LNCaP clone FGC (cell line): ENCODE measurements at regions not wholly inside any gene's neighbourhood (a gene's known extent, or its start where the extent isn't known, plus 50 kb on each side); places are given as distances from the start of the nearest gene placed in this dataset.
"Not testable (repeated sequence)": the region's sequence is repeated elsewhere in the genome, so short reads cannot be mapped to it uniquely, and the experiment has no call there.

Experiments
- DNase-seq: peaks from one replicate; pipeline ENCODE4 v3.0.0-alpha.2; 2011; ENCODE audit warnings: low read depth
- H3K4me3 ChIP-seq: 2 replicates; pipeline ENCODE4 v1.5.1; 2011; ENCODE audit warnings: mild to moderate bottlenecking, low read depth, low read length, control low read depth
- TF ChIP-seq, protein P1 (sequence below): IDR thresholded peaks from 2 replicates; pipeline ENCODE4 v1.5.1; 2012; ENCODE audit warnings: mild to moderate bottlenecking; ENCODE audit not compliant: control insufficient read depth, insufficient read depth; ENCODE audit errors: extremely low read depth

DNA sequence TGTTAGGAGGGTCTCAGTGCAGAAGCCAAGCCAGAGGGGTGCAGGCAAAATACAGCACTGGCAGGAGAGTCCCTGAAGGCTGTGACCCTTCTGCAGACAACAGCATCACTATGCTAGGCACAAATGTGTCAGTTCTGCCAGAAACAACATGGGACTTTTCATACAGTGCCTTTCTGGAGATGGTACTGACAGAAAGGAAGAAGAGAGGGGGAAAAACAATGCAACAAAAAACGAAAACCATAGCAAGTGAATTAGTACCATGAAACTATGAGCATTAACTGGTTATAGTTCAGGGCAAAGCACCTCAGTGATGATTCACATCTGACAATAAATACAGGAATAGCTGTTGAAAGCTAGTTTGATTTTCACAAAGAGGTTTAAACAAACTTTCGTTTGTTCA, 140.8 kb upstream of the NBPF11 start:
- TF ChIP-seq, protein P1, sequence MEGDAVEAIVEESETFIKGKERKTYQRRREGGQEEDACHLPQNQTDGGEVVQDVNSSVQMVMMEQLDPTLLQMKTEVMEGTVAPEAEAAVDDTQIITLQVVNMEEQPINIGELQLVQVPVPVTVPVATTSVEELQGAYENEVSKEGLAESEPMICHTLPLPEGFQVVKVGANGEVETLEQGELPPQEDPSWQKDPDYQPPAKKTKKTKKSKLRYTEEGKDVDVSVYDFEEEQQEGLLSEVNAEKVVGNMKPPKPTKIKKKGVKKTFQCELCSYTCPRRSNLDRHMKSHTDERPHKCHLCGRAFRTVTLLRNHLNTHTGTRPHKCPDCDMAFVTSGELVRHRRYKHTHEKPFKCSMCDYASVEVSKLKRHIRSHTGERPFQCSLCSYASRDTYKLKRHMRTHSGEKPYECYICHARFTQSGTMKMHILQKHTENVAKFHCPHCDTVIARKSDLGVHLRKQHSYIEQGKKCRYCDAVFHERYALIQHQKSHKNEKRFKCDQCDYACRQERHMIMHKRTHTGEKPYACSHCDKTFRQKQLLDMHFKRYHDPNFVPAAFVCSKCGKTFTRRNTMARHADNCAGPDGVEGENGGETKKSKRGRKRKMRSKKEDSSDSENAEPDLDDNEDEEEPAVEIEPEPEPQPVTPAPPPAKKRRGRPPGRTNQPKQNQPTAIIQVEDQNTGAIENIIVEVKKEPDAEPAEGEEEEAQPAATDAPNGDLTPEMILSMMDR: no peak
- no peak for DNase-seq
- H3K4me3 ChIP-seq: no peak overlapping the region

DNA sequence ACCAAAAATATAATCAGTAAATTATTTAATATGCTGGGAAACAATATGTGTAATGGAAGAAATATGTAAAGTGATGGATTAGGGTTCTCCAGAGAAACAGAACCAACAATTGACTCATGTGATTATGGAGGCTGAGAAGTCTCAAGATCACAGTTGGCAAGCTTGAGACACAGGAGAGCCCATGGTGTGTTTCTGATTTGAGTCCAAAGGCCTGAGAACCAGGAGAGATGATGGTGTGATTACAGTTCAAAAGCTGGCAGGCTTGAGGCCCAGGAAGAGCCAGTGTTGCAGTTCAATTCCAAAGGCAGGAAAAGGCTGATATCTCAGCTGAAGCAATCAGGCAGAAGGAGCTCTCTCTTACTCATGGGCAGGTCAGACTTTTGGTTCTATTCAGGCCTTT, 138.8 kb upstream of the NBPF11 start:
- TF ChIP-seq, protein P1: no peak
- no peak overlapping the region for H3K4me3 ChIP-seq
- no peak for DNase-seq

DNA sequence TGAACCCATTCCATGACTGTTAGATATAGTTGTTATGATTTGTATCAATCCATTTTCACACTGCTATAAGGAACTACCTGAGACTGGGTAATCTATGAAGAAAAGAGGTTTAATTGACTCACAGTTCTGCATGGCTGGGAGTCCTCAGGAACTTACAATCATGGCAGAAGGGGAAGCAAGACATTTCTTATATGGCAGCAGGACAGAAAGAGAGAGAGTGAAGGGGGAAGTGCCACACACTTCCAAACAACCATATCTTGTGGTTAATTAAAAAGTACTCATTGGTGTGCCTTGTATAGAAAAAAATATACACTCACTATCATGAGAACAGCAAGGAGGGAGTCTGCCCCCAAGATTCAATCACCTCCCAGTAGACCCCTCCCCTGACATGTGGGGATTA, 137.6 kb upstream of the NBPF11 start:
- TF ChIP-seq, protein P1: no peak
- H3K4me3 ChIP-seq: no peak overlapping the region
- DNase-seq: no peak

DNA sequence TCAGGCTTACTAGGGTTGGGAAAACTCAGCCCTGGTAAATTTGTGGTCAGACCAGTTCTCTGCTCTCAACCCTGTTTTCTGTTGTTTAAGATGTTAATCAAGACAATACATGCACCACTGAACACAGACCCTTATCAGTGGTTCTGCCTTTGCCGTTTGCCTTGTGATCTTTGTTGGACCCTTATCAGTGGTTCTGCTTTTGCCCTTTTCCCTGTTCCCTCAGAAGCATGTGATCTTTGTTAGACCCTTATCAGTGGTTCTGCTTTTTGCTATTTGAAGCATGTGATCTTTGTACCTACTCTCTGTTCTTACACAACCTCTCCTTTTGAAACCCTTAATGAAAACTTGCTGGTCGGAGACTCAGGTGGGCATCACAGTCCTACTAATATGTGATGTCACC, 133.9 kb upstream of the NBPF11 start:
- not testable (repeated sequence) for DNase-seq, H3K4me3 ChIP-seq

DNA sequence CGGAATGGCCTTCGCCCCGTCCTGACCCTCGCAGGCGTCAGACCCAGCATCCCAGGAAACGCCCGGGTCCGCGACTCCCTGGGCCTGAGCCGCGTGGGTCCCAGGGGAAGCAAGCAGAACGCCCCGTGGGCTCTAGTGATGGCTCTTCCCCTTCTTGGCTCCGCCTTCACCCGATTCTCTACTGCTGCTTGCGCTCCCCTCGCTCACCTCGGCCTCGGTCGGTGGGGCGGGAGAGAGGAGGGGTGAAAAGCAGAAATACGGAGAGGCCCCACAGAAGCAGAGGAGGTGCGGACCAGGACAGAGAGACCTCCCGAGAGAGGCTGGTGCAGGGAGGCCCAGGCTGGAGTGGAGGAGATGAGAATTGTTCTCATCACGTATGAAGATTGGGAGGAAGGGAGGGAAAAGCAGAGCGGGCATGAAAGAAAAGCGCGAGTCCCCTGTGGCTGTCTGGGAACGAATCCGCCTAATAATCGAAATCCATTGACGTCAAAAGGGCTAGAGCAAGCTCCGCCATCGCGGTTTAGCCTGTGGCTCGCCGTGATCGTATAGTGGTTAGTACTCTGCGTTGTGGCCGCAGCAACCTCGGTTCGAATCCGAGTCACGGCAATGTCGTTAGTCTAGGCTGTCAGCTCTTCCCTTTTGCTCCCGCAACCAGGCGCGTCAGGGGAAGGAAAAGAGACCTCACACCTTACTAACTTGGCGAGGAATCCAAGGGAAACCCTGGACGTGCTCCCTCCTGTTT, 128.9 kb upstream of the NBPF11 start:
- DNase-seq, H3K4me3 ChIP-seq: not testable (repeated sequence)

DNA sequence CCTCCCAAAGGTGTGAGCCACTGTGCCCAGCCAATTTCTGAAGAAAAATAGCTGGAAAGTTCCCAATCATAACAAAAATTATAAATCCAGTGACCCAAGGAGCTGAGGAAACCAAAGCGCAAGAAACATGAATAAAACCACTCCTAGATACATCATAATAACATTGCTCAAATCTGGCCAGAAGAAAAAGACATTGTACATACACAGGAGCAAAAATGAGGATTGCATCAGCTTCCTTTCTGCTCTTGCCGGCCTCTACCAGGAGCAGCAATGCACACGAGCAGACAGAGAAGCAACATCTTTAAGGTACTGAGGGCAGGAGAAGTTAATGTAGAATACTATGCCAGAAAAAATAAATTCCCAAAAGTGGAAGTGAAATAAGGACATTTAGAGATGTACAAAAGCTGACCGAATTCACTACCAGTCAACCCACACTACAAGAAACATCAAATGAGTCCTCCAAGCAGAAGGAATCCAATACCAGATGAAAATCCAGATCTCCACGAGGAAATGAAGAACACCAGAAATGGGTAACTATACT, 127.0 kb upstream of the NBPF11 start:
- not testable (repeated sequence) for DNase-seq, H3K4me3 ChIP-seq

DNA sequence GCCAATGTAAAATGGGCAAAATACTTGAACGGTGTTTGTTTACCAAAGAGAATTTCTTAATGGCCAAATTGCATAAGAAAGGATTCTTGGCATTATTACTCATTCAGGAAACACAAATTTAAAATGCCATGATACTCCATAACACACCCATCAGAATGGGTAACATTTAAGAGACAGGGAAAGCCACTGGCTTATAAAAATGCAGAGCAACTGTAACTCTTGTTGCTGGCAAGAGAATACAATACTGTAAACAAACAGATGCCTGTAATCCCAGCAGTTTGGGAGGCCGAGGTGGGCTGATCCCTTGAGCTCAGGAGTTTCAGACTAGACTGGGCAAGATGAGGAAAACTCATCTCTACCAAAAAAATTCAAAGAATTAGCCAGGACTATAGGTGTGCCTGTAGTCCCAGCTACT, 125.8 kb upstream of the NBPF11 start:
- DNase-seq, H3K4me3 ChIP-seq: not testable (repeated sequence)

DNA sequence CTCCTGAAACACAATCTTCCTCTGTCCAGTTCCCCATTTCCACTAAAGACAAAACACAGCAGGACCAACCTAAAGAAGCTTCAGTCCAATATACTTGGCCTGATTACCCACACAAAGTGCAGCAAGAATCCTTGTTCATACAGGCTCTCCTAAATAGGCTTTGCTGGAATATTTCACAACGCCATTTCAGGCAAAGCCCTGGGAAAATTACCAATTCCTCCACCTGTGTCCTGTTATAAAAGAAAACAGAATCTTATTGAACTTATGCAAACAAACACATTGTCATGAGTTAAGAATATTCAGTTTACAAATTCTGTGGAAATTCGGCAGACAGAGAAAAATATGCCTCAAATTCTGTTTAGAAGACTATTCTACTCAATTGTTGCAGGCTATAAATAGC, 115.0 kb upstream of the NBPF11 start:
- not testable (repeated sequence) for DNase-seq, H3K4me3 ChIP-seq

DNA sequence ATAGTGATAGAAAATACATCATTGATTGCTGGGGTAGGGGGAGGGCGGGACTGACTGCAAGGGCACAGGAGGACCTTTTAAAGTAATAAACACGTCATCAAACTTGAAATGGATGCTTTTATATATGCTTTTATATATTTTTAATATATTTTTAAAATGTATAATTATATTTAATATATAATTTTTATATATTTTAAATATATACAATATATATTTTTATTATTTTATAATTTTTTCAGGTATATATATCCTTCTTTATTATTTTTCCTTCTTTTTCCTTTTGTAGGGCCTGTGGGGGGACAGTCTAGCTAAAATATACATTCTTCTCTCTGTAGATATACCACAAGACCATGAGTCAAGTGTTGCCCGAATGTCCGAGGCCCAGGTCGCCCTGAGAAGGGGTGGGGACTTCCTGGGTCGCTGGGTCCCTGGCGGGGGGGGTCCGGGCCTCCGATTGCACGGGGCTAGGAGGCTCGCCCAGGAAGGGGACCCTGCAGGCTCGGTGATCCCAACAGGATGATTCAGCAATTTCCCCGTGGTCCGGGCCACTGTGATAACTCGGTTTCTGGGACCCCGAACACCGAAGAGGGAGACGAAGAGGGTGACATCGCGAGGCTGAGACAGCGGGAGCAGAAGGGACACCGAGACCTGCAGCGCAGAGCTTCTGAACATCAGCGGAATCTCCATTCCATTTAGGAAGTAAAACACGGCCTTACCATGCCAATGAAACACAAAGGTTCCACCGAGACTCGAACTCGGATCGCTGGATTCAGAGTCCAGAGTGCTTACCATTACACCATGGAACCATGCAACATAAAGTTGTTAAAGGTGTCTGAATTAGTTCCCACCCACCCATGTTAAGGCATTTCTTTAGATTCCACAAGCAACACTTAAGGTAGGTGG, 112.5 kb upstream of the NBPF11 start:
- DNase-seq: no peak
- H3K4me3 ChIP-seq: peak overlapping the region; percentile 56
- TF ChIP-seq, protein P1: no peak
